HepG2 (cell line): ENCODE measurements at regions not wholly inside any gene's neighbourhood (a gene's known extent, or its start where the extent isn't known, plus 50 kb on each side); places are given as distances from the start of the nearest gene placed in this dataset.

ENCODE experiments used
- ATAC-seq: fragments of 200-7000 bp; cut with Tn5 transposase; 3 replicates; pipeline ENCODE4 v1.9.1; 2020; ENCODE audit warnings: mild to moderate bottlenecking, moderate library complexity
- BruUV-seq: library from RNA; stranded (reverse); fragments of 400-500 nt; replicated peaks from 2 replicates; lab custom pipeline; 2021; lab: Mats Ljungman, UMichigan
- CTCF ChIA-PET: fragments of 300-600 bp; formaldehyde crosslinking; extraction: SDS; loops from one replicate; lab custom pipeline; 2021; ENCODE audit warnings: low total read pairs, inconsistent platforms, low intra/inter-chr PET ratio; lab: Yijun Ruan, JAX
- POLR2A ChIA-PET: fragments of 350-600 bp; sonication (Branson Sonifier 250); formaldehyde crosslinking; loops from one replicate; lab custom pipeline; 2020; ENCODE audit warnings: antibody characterized with exemption, inconsistent platforms; lab: Yijun Ruan, JAX
- DNase-seq: peaks from one replicate; pipeline ENCODE4 v3.0.0-alpha.2; 2015; ENCODE audit warnings: low spot score
- FAIRE-seq: peaks from 3 replicates; lab custom pipeline; 2011; peaks lifted over from hg19 to GRCh38; lab: Jason Lieb, UNC
- H2AFZ ChIP-seq: one replicate; pipeline ENCODE4 v1.6.1; 2011; ENCODE audit warnings: low read length, inconsistent platforms
- H3K27ac ChIP-seq: fragments of 300-600 bp; 3 replicates; pipeline ENCODE4 v1.8.0; 2011; ENCODE audit warnings: mixed run types, mild to moderate bottlenecking, mixed read lengths, low read length, inconsistent platforms; ENCODE audit not compliant: insufficient read depth; ENCODE audit errors: extremely low read length
- H3K27me3 ChIP-seq, 2 experiments: fragments of 200-600 bp in 1 of 2; 2 replicates in 1 of 2; 3 replicates in 1 of 2; pipeline versions ENCODE4 v1.6.0 to v1.8.0; 2011; ENCODE audit warnings: low read length in 2 of 2, mild to moderate bottlenecking in 2 of 2, moderate library complexity in 2 of 2, inconsistent platforms in 1 of 2; ENCODE audit not compliant: insufficient read depth in 2 of 2, control insufficient read depth in 1 of 2
- H3K36me3 ChIP-seq, 2 experiments: fragments of 200-600 bp in 1 of 2; replicated peaks in 1 of 2; 2 replicates in 1 of 2; 3 replicates in 1 of 2; pipeline versions ENCODE4 v1.5.1 to v1.8.0; 2011; ENCODE audit warnings: low read length in 2 of 2, inconsistent platforms in 1 of 2; ENCODE audit not compliant: insufficient read depth in 2 of 2, control insufficient read depth in 1 of 2
- H3K4me1 ChIP-seq: 2 replicates; pipeline ENCODE4 v1.5.1; 2012; ENCODE audit warnings: low read length, inconsistent platforms; ENCODE audit not compliant: insufficient read depth
- H3K4me2 ChIP-seq: 2 replicates; pipeline ENCODE4 v1.6.0; 2011; ENCODE audit warnings: low read depth, low read length, inconsistent platforms
- H3K4me3 ChIP-seq, 3 experiments: fragments of 200-600 bp in 1 of 3; sonication (generic), shearing (Covaris generic) in 1 of 3; replicated peaks in 1 of 3; 2 replicates each; pipeline ENCODE4 v1.5.1; 2011 to 2016; ENCODE audit warnings: low read length in 3 of 3, inconsistent platforms in 2 of 3, low read depth in 2 of 3, mild to moderate bottlenecking in 2 of 3, control low read depth in 1 of 3, mixed read lengths in 1 of 3; ENCODE audit not compliant: insufficient read depth in 1 of 3
- H3K79me2 ChIP-seq: one replicate; pipeline ENCODE4 v1.6.1; 2011; ENCODE audit warnings: low read length, inconsistent platforms; ENCODE audit not compliant: insufficient read depth
- H3K9ac ChIP-seq: 2 replicates; pipeline ENCODE4 v1.6.0; 2011; ENCODE audit warnings: mild to moderate bottlenecking, low read depth, low read length, inconsistent platforms; ENCODE audit not compliant: insufficient read depth
- H3K9me3 ChIP-seq: 2 replicates; pipeline ENCODE4 v1.5.1; 2012; ENCODE audit warnings: mild to moderate bottlenecking, low read length
- H4K20me1 ChIP-seq: 2 replicates; pipeline ENCODE4 v1.6.0; 2011; ENCODE audit warnings: inconsistent platforms, mild to moderate bottlenecking, low read length, moderate library complexity; ENCODE audit not compliant: insufficient read depth
- EZH2 ChIP-seq: conservative IDR thresholded peaks from 2 replicates; pipeline ENCODE4 v1.6.1; 2012; ENCODE audit warnings: mild to moderate bottlenecking, low read depth, low read length, moderate library complexity
- FOXO1 ChIP-seq: sonication (generic); formaldehyde crosslinking; IDR thresholded peaks from 2 replicates; pipeline ENCODE4 v1.4.0; 2020; ENCODE audit warnings: missing genetic modification reagents
- FOXP1 ChIP-seq, 2 experiments: fragments of 450-650 bp in 1 of 2; IDR thresholded peaks; 2 replicates each; pipeline ENCODE4 v1.6.1; 2017 to 2018; ENCODE audit warnings: antibody characterized with exemption in 1 of 2
- TCF7 ChIP-seq: sonication (generic); IDR thresholded peaks from 2 replicates; pipeline ENCODE4 v1.6.1; 2016; ENCODE audit warnings: antibody characterized with exemption, low read depth
- THAP11 ChIP-seq: IDR thresholded peaks from 2 replicates; pipeline ENCODE4 v1.6.1; 2016; ENCODE audit warnings: missing biosample characterization, missing genetic modification reagents
- TRIM24 ChIP-seq: sonication (generic); formaldehyde crosslinking; IDR thresholded peaks from 2 replicates; pipeline ENCODE4 v1.8.0; 2022; ENCODE audit warnings: mild to moderate bottlenecking, missing genetic modification reagents
- YEATS4 ChIP-seq: sonication (generic); formaldehyde crosslinking; IDR thresholded peaks from 2 replicates; pipeline ENCODE4 v1.4.0; 2020; ENCODE audit warnings: missing genetic modification reagents, borderline replicate concordance
- ZNF101 ChIP-seq: sonication (generic); formaldehyde crosslinking; IDR thresholded peaks from 2 replicates; pipeline ENCODE4 v1.4.0; 2020; ENCODE audit warnings: mild to moderate bottlenecking, low read depth, missing genetic modification reagents, borderline replicate concordance
- ZNF143 ChIP-seq: sonication (generic); formaldehyde crosslinking; IDR thresholded peaks from 2 replicates; pipeline ENCODE4 v1.4.0; 2020; ENCODE audit warnings: missing genetic modification reagents
- ZSCAN21 ChIP-seq: sonication (generic); formaldehyde crosslinking; IDR thresholded peaks from 2 replicates; pipeline ENCODE4 v1.8.0; 2022; ENCODE audit warnings: mild to moderate bottlenecking, missing genetic modification reagents, moderate library complexity, borderline replicate concordance
- WGBS: methylation state at CpG from one replicate; pipeline ENCODE4 v1.1.6; 2017; ENCODE audit warnings: low lambda C conversion rate; 5-methylcytosine and 5-hydroxymethylcytosine counted together
- in situ Hi-C: cut with HindIII; loops from 2 replicates; pipeline ENCODE4 v1.10.0; 2017; ENCODE audit warnings: low pct_unique_long_range_greater_than_20kb; ENCODE audit not compliant: extremely low pct_ligation_motif_present
- intact Hi-C: fragments of 100-400 bp; cut with micrococcal nuclease; formaldehyde crosslinking; loops from one replicate; pipeline ENCODE4 v1.10.0; 2022; ENCODE audit not compliant: unreplicated experiment
- TF ChIP-seq, protein P1 (sequence below): sonication (generic); formaldehyde crosslinking; conservative IDR thresholded peaks from 2 replicates; pipeline ENCODE4 v1.4.0; 2020; ENCODE audit warnings: mild to moderate bottlenecking, missing genetic modification reagents, moderate library complexity
- TF ChIP-seq, protein P2 (sequence below): sonication (generic); formaldehyde crosslinking; IDR thresholded peaks from 2 replicates; pipeline ENCODE4 v1.8.0; 2022; ENCODE audit warnings: missing genetic modification reagents, mild to moderate bottlenecking, borderline replicate concordance
- TF ChIP-seq, protein P3 (sequence below): sonication (generic); formaldehyde crosslinking; IDR thresholded peaks from 2 replicates; pipeline ENCODE4 v1.5.0; 2020; ENCODE audit warnings: mild to moderate bottlenecking, missing genetic modification reagents
- TF ChIP-seq, protein P4 (sequence below): IDR thresholded peaks from 2 replicates; pipeline ENCODE4 v1.6.1; 2012; ENCODE audit warnings: low read length, improper control_type of control experiment
- TF ChIP-seq, protein P5 (sequence below): conservative IDR thresholded peaks from 2 replicates; pipeline ENCODE4 v1.6.1; 2018; ENCODE audit warnings: missing genetic modification reagents

DNA sequence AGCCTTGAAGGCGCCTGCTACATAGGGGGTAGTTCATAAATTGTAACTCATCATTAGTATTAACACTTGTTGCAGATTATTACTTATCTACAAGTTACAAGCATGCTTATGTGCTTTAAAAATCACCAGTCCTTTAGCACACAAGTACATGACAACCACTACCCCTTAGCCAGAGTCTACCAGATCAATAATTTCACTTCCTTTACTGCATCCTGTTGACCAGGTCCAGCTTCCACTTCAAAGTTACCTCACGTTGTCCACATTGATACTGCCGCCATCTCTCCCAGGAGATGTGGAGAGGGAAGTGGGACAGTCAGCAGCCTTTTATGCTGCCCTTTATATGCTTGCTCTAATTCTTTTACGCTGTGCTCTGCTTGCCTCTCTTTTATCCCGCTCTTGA lies 231.3 kb upstream of the CXXC4 start:
- Histone ChIP-seq H2AFZ (no peak overlapping the region), H3K79me2 (no peaks in the 10 kb centered on the region), H3K4me1 (peaks cover 30% of the 10 kb centered on the region), H3K9ac (no peak overlapping the region), H3K27ac (no peak overlapping the region), H3K4me2 (no peak overlapping the region), H3K36me3 (no peaks in the 10 kb centered on the region), H4K20me1 (no peaks in the 10 kb centered on the region), H3K4me3 (no peak overlapping the region), H3K9me3 (no peaks in the 10 kb centered on the region), H3K27me3 (no peaks in the 10 kb centered on the region)
- ChIA-PET CTCF (no interaction called here), POLR2A (no interaction called here)
- in situ Hi-C loops, result no loop called here
- FAIRE-seq, result no peak
- ATAC-seq, result peak; percentile 66
- no TSS peak for BruUV-seq
- DNase-seq, result peak; percentile 3
- WGBS, result 64% methylated on average over 5 of the region's 5 CpGs
- intact Hi-C loops, result no loop called here
- no peak for TF ChIP-seq EZH2
- TF ChIP-seq ZNF101, result no peak
- TF ChIP-seq, protein P1, sequence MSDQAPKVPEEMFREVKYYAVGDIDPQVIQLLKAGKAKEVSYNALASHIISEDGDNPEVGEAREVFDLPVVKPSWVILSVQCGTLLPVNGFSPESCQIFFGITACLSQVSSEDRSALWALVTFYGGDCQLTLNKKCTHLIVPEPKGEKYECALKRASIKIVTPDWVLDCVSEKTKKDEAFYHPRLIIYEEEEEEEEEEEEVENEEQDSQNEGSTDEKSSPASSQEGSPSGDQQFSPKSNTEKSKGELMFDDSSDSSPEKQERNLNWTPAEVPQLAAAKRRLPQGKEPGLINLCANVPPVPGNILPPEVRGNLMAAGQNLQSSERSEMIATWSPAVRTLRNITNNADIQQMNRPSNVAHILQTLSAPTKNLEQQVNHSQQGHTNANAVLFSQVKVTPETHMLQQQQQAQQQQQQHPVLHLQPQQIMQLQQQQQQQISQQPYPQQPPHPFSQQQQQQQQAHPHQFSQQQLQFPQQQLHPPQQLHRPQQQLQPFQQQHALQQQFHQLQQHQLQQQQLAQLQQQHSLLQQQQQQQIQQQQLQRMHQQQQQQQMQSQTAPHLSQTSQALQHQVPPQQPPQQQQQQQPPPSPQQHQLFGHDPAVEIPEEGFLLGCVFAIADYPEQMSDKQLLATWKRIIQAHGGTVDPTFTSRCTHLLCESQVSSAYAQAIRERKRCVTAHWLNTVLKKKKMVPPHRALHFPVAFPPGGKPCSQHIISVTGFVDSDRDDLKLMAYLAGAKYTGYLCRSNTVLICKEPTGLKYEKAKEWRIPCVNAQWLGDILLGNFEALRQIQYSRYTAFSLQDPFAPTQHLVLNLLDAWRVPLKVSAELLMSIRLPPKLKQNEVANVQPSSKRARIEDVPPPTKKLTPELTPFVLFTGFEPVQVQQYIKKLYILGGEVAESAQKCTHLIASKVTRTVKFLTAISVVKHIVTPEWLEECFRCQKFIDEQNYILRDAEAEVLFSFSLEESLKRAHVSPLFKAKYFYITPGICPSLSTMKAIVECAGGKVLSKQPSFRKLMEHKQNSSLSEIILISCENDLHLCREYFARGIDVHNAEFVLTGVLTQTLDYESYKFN (CRISPR knock-in tag), result peak; percentile 40; the same call in 1 of the 2 replicates
- TF ChIP-seq FOXP1 (IDR thresholded peaks at IDR 0.05), result no peak
- peak; percentile 45 for TF ChIP-seq FOXP1 (CRISPR knock-in tag; IDR thresholded peaks at IDR 0.05)
- TF ChIP-seq TCF7, result peak; percentile 50; the same call in 1 of the 2 replicates
- TF ChIP-seq, protein P2, sequence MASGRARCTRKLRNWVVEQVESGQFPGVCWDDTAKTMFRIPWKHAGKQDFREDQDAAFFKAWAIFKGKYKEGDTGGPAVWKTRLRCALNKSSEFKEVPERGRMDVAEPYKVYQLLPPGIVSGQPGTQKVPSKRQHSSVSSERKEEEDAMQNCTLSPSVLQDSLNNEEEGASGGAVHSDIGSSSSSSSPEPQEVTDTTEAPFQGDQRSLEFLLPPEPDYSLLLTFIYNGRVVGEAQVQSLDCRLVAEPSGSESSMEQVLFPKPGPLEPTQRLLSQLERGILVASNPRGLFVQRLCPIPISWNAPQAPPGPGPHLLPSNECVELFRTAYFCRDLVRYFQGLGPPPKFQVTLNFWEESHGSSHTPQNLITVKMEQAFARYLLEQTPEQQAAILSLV (CRISPR knock-in tag), result no peak
- TF ChIP-seq ZSCAN21 (CRISPR knock-in tag), result no peak
- no peak for TF ChIP-seq TRIM24
- TF ChIP-seq ZNF143 (CRISPR knock-in tag), result no peak
- 0 out of 2 replicates have a peak, but pooled peaks have one; percentile 14 for TF ChIP-seq THAP11 (CRISPR knock-in tag)
- TF ChIP-seq, protein P3, sequence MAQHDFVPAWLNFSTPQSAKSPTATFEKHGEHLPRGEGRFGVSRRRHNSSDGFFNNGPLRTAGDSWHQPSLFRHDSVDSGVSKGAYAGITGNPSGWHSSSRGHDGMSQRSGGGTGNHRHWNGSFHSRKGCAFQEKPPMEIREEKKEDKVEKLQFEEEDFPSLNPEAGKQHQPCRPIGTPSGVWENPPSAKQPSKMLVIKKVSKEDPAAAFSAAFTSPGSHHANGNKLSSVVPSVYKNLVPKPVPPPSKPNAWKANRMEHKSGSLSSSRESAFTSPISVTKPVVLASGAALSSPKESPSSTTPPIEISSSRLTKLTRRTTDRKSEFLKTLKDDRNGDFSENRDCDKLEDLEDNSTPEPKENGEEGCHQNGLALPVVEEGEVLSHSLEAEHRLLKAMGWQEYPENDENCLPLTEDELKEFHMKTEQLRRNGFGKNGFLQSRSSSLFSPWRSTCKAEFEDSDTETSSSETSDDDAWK (CRISPR knock-in tag), result no peak
- no peak for TF ChIP-seq YEATS4 (CRISPR knock-in tag)
- TF ChIP-seq, protein P4, sequence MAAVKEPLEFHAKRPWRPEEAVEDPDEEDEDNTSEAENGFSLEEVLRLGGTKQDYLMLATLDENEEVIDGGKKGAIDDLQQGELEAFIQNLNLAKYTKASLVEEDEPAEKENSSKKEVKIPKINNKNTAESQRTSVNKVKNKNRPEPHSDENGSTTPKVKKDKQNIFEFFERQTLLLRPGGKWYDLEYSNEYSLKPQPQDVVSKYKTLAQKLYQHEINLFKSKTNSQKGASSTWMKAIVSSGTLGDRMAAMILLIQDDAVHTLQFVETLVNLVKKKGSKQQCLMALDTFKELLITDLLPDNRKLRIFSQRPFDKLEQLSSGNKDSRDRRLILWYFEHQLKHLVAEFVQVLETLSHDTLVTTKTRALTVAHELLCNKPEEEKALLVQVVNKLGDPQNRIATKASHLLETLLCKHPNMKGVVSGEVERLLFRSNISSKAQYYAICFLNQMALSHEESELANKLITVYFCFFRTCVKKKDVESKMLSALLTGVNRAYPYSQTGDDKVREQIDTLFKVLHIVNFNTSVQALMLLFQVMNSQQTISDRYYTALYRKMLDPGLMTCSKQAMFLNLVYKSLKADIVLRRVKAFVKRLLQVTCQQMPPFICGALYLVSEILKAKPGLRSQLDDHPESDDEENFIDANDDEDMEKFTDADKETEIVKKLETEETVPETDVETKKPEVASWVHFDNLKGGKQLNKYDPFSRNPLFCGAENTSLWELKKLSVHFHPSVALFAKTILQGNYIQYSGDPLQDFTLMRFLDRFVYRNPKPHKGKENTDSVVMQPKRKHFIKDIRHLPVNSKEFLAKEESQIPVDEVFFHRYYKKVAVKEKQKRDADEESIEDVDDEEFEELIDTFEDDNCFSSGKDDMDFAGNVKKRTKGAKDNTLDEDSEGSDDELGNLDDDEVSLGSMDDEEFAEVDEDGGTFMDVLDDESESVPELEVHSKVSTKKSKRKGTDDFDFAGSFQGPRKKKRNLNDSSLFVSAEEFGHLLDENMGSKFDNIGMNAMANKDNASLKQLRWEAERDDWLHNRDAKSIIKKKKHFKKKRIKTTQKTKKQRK, result no peak
- TF ChIP-seq, protein P5, sequence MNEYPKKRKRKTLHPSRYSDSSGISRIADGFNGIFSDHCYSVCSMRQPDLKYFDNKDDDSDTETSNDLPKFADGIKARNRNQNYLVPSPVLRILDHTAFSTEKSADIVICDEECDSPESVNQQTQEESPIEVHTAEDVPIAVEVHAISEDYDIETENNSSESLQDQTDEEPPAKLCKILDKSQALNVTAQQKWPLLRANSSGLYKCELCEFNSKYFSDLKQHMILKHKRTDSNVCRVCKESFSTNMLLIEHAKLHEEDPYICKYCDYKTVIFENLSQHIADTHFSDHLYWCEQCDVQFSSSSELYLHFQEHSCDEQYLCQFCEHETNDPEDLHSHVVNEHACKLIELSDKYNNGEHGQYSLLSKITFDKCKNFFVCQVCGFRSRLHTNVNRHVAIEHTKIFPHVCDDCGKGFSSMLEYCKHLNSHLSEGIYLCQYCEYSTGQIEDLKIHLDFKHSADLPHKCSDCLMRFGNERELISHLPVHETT, result no peak
- TF ChIP-seq FOXO1 (CRISPR knock-in tag), result peak; percentile 62; the same call in 1 of the 2 replicates
